ENCODE measurements at regions not wholly inside any gene's neighbourhood (a gene's known extent, or its start where the extent isn't known, plus 50 kb on each side); places are given as distances from the start of the nearest gene placed in this dataset.

DNA sequence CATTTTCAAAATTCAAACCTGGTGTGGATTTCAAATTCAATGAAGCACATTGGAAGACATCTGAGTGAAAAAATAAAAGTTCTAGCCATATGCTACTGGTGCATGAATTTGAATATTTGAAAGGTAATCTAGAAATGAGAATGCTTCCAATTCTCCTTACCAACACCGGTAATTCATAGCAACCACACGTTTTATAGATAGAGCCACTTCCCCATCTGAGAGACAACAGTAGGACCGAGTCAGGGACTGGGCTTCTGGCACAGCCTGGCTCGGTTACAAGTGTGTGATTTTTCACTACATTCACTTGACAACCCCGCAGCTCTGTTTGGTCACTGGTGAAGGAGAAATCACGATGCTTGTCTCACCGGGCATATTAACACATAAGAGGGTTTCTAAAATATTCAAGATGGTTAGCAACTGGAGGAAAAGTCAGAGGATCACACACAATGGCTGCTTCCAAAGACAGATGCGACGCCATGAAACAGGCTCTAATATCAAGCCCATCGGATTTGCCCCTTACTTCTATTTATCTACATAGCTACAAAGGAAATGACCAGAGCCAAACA lies 86.5 kb upstream of the FOXN3 start:
- no peak for TF ChIP-seq POLR2A (IDR thresholded peaks at IDR 0.05; ENCODE audit: low read depth, low read length)
- FAIRE-seq (no peak), DNase-seq (ENCODE audit: insufficient read length, low spot score) (no peak)

GRCh38 chr14:89502966-89503365 lies 85.9 kb upstream of the FOXN3 start:
- FAIRE-seq (no peak), DNase-seq (ENCODE audit: insufficient read length, low spot score) (no peak)
- TF ChIP-seq POLR2A (IDR thresholded peaks at IDR 0.05; ENCODE audit: low read depth, low read length) = no peak

GRCh38 chr14:89501381-89501780 lies 84.3 kb upstream of the FOXN3 start:
- no peak for FAIRE-seq
- TF ChIP-seq POLR2A (IDR thresholded peaks at IDR 0.05; ENCODE audit: low read depth, low read length) = no peak
- no peak for DNase-seq (ENCODE audit: insufficient read length, low spot score)

- no peak for TF ChIP-seq POLR2A (IDR thresholded peaks at IDR 0.05; ENCODE audit: low read depth, low read length)
- DNase-seq (ENCODE audit: insufficient read length, low spot score) (no peak), FAIRE-seq (no peak)
These were observed 83.3 kb upstream of the FOXN3 start for GRCh38 chr14:89500303-89500702.

DNA sequence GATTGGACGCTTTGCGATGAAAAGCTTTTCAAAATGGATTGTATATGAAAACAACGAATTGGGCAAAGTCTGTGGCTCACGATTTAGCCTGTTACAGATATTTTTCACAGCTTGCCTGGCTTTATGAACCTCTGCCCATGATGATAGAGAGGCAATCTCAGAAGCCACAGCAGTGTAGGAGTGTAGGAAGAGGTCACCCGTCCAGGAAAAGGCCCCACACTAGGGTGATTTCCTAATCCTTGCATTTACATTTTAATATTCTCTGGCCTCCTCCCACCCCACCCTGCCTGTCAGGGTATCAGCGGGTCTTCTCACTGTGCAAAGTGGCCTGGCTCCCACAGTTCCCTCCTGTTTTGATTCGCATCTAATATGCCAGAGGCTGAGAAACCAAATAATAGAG lies 81.8 kb upstream of the FOXN3 start:
- DNase-seq (ENCODE audit: insufficient read length, low spot score) (no peak), FAIRE-seq (no peak)
- TF ChIP-seq POLR2A (IDR thresholded peaks at IDR 0.05; ENCODE audit: low read depth, low read length) = no peak

DNA sequence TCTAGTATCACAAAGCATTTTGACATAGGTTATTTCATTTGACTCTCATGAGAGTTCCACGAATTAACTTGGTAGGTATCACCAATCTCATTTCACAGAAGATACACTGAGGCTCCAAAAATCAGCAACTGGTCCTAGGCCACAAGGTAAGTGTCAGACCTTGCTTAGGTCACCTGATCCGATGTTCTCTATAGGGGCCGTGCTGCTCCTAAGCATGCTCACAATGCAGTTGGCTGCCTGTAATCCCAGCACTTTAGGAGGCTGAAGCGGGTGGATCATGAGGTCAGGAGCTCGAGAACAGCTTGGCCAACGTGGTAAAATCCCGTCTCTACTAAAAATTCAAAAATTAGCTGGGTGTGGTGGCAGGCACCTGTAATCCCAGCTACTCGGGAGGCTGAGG lies 78.7 kb upstream of the FOXN3 start:
- no peak for FAIRE-seq
- no peak for DNase-seq (ENCODE audit: insufficient read length, low spot score)
- TF ChIP-seq POLR2A (IDR thresholded peaks at IDR 0.05; ENCODE audit: low read depth, low read length) = no peak

GRCh38 chr14:89493877-89494634 lies 77.0 kb upstream of the FOXN3 start:
- no peak for TF ChIP-seq POLR2A (IDR thresholded peaks at IDR 0.05; ENCODE audit: low read depth, low read length)
- DNase-seq (ENCODE audit: insufficient read length, low spot score) (no peak), FAIRE-seq (no peak)

GRCh38 chr14:89493406-89493805 lies 76.4 kb upstream of the FOXN3 start:
- no peak for FAIRE-seq
- no peak for DNase-seq (ENCODE audit: insufficient read length, low spot score)
- TF ChIP-seq POLR2A (IDR thresholded peaks at IDR 0.05; ENCODE audit: low read depth, low read length) = no peak

GRCh38 chr14:89491711-89492381 lies 74.8 kb upstream of the FOXN3 start:
- FAIRE-seq (no peak), DNase-seq (ENCODE audit: insufficient read length, low spot score) (no peak)
- TF ChIP-seq POLR2A (IDR thresholded peaks at IDR 0.05; ENCODE audit: low read depth, low read length) = no peak

DNA sequence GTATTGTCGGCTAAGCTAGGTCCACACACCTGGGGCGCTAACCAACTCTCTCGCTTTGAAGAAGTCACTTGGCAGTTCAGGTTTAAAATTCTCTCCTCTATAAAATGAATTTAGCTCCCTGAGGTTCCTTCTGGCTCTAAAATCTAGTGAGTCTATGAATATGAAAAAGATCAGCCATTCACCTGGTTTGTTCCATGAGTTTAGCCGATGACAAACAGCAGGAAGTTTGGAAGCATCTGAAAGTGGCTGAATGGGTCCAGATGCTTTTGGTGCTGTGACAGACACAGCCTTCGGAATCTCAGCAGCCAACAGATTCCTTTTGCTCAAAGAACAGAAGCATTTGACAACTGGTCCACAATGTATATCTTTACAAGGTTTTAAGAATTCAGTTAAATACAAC lies 73.4 kb upstream of the FOXN3 start:
- no peak for DNase-seq (ENCODE audit: insufficient read length, low spot score)
- no peak for FAIRE-seq
- TF ChIP-seq POLR2A (IDR thresholded peaks at IDR 0.05; ENCODE audit: low read depth, low read length) = no peak

GRCh38 chr14:89489761-89490437 lies 72.9 kb upstream of the FOXN3 start:
- no peak for DNase-seq (ENCODE audit: insufficient read length, low spot score)
- no peak for FAIRE-seq
- TF ChIP-seq POLR2A (IDR thresholded peaks at IDR 0.05; ENCODE audit: low read depth, low read length) = no peak

DNA sequence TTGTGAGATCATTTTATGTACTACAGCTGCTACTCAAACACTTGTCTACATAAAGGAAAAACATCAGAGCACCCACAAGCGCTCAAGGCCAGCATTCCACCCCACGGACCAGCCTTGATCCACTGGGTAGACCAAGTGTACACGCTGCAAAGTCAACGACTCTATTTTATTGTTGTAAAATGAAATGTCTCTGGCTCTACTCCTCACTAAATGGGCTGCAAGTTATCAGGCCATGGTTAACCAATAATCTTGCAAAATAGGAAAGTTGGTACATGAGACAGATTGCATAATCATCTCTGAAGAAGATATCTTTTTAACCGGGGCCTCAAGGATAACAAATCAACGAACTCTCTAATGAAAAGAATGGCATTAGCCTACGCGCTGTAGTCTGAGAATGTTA lies 69.9 kb upstream of the FOXN3 start:
- TF ChIP-seq POLR2A (IDR thresholded peaks at IDR 0.05; ENCODE audit: low read depth, low read length) = no peak
- no peak for FAIRE-seq
- DNase-seq (ENCODE audit: insufficient read length, low spot score) = no peak

DNA sequence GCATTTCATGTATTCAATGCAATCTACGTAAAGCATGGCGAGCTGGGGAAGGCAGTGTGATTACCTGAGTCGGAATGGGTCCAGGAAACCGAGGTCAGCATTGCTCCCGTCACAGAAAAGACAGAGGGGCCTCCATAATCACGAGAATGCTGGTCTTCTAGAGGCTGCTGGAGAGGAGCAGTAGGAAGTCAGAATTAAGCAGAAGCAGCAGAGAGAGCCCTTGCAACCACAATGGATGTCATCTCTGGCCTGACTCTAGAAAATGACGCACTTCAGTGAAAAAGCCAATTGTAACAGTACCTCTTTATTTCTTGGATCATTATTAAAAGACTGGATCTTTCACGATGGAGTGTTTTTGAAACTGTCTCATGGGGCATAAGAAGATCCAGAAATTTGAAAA lies 69.5 kb upstream of the FOXN3 start:
- no peak for TF ChIP-seq POLR2A (IDR thresholded peaks at IDR 0.05; ENCODE audit: low read depth, low read length)
- no peak for FAIRE-seq

DNA sequence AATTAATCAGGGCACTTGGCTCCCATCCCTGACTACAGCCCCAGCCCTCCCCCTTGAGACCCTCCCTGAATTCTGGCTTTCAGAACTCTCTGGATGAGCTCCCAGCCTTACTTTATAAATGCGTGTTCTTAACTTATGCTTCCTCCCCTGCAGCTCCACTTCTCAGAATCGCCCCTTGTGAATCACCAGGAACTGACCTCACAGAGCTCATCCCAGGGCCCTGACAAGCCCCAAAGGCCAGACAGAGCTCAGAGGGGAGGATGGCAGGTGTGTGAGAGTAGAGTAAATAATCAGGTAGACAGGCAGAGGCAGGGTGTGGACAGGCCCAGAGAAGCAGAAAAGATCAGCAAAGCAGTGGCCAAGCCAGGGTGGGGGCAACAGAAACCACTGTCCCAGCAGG lies 68.2 kb upstream of the FOXN3 start:
- TF ChIP-seq POLR2A (IDR thresholded peaks at IDR 0.05; ENCODE audit: low read depth, low read length) = no peak
- DNase-seq (ENCODE audit: insufficient read length, low spot score) (no peak), FAIRE-seq (no peak)

More for the DNA sequence above, 69.5 kb upstream of the FOXN3 start:
- no peak for DNase-seq (ENCODE audit: insufficient read length, low spot score)

Measured in H54 (cell line).